RKO (cell line): ENCODE measurements at regions not wholly inside any gene's neighbourhood (a gene's known extent, or its start where the extent isn't known, plus 50 kb on each side); places are given as distances from the start of the nearest gene placed in this dataset.

Experiments used
- DNase-seq: peaks from one replicate; pipeline ENCODE4 v3.0.0-alpha.2; 2016; ENCODE audit warnings: low spot score

- peak; percentile 16 for DNase-seq
These were observed 183.7 kb downstream of the INO80D start for GRCh38 chr2:205902041-205902899.

GRCh38 chr2:205901491-205901890 lies 184.5 kb downstream of the INO80D start:
- no peak for DNase-seq

GRCh38 chr2:205898744-205899143 lies 187.2 kb downstream of the INO80D start:
- DNase-seq, result no peak

GRCh38 chr2:205895981-205896655 lies 189.9 kb downstream of the INO80D start:
- DNase-seq, result no peak

- no peak for DNase-seq
These were observed 193.2 kb downstream of the INO80D start for GRCh38 chr2:205892665-205893259.

GRCh38 chr2:205892251-205892655 lies 193.7 kb downstream of the INO80D start:
- DNase-seq, result no peak

- peak; percentile 25 for DNase-seq
These were observed 196.9 kb downstream of the INO80D start for GRCh38 chr2:205889114-205889513.

GRCh38 chr2:205887637-205888036 lies 198.3 kb downstream of the INO80D start:
- no peak for DNase-seq

GRCh38 chr2:205885492-205886099 lies 200.4 kb downstream of the INO80D start:
- DNase-seq, result peak; percentile 85

- DNase-seq, result no peak
These were observed 201.7 kb downstream of the NRP2 start for GRCh38 chr2:205883965-205884364.

- no peak for DNase-seq
These were observed 200.6 kb downstream of the NRP2 start for GRCh38 chr2:205882806-205883425.

- no peak for DNase-seq
These were observed 197.7 kb downstream of the NRP2 start for GRCh38 chr2:205880048-205880447.

- no peak for DNase-seq
These were observed 196.9 kb downstream of the NRP2 start for GRCh38 chr2:205878999-205879762.

- DNase-seq, result no peak
These were observed 195.2 kb downstream of the NRP2 start for GRCh38 chr2:205877496-205877895.

- no peak for DNase-seq
These were observed 193.8 kb downstream of the NRP2 start for GRCh38 chr2:205876127-205876526.

GRCh38 chr2:205872716-205873115 lies 190.4 kb downstream of the NRP2 start:
- DNase-seq, result no peak

GRCh38 chr2:205869439-205869838 lies 187.1 kb downstream of the NRP2 start:
- no peak for DNase-seq

GRCh38 chr2:205868773-205869333 lies 186.6 kb downstream of the NRP2 start:
- DNase-seq, result no peak

GRCh38 chr2:205868053-205868452 lies 185.8 kb downstream of the NRP2 start:
- DNase-seq, result no peak

- no peak for DNase-seq
These were observed 185.1 kb downstream of the NRP2 start for GRCh38 chr2:205867371-205867770.

- no peak for DNase-seq
These were observed 183.7 kb downstream of the NRP2 start for GRCh38 chr2:205865905-205866441.
